Prostate gland (tissue), 2 donors: ENCODE measurements at regions not wholly inside any gene's neighbourhood (a gene's known extent, or its start where the extent isn't known, plus 50 kb on each side); places are given as distances from the start of the nearest gene placed in this dataset.

Source experiments
- DNase-seq: peaks from one replicate; pipeline ENCODE4 v3.0.0-alpha.2; 2019; ENCODE audit warnings: low spot score
- H3K27ac ChIP-seq, 2 donors: fragments of 200-600 bp; sonication (generic); 2 replicates each; pipeline ENCODE4 v1.5.1; 2017 to 2019
- H3K27me3 ChIP-seq: fragments of 200-600 bp; sonication (generic); replicated peaks from 2 replicates; pipeline ENCODE4 v1.5.1; 2019; ENCODE audit not compliant: insufficient read depth
- H3K36me3 ChIP-seq, 2 donors: fragments of 200-600 bp; sonication (generic); 1 replicate in 1 of 2; 2 replicates in 1 of 2; pipeline versions ENCODE4 v1.5.1 to v1.8.1; 2017 to 2019
- H3K4me1 ChIP-seq: fragments of 200-600 bp; sonication (generic); replicated peaks from 2 replicates; pipeline ENCODE4 v1.5.1; 2019
- H3K4me3 ChIP-seq, 2 donors: fragments of 200-600 bp; sonication (generic); 2 replicates each; pipeline ENCODE4 v1.5.1; 2017 to 2019
- H3K9me3 ChIP-seq: fragments of 200-600 bp; sonication (generic); 2 replicates; pipeline ENCODE4 v1.5.1; 2017
- CTCF ChIP-seq, 4 experiments: fragments of 200-600 bp in 2 of 4; fragments of 450-650 bp in 2 of 4; sonication (generic) in 2 of 4; IDR thresholded peaks; 1 replicate in 3 of 4; 2 replicates in 1 of 4; pipeline ENCODE4 v1.5.1; 2016 to 2019; ENCODE audit warnings: antibody characterized with exemption in 4 of 4, mild to moderate bottlenecking in 2 of 4, moderate library complexity in 2 of 4
- POLR2A ChIP-seq: fragments of 450-650 bp; IDR thresholded peaks from one replicate; pipeline ENCODE4 v1.6.1; 2016; ENCODE audit warnings: antibody characterized with exemption, mild to moderate bottlenecking
- POLR2AphosphoS5 ChIP-seq: sonication (generic); formaldehyde crosslinking; IDR thresholded peaks from one replicate; pipeline ENCODE4 v1.6.1; 2017; ENCODE audit warnings: antibody characterized with exemption
- WGBS: methylation state at CpG from one replicate; pipeline ENCODE4 v1.1.5; 2018; 5-methylcytosine and 5-hydroxymethylcytosine counted together
- intact Hi-C: fragments of 100-400 bp; cut with DNase I; formaldehyde crosslinking; loops from one replicate; pipeline ENCODE4 v1.14.2; 2022

GRCh38 chr4:169821402-169821801, 63.7 kb upstream of the HPF1 start:
- no peak for TF ChIP-seq CTCF (IDR thresholded peaks at IDR 0.05)
- no peak for TF ChIP-seq POLR2A
- TF ChIP-seq POLR2AphosphoS5, result no peak
- no peaks in the 10 kb centered on the region for H3K4me1 ChIP-seq
- H3K9me3 ChIP-seq, result no peaks in the 10 kb centered on the region
- DNase-seq, result no peak
- H3K4me3 ChIP-seq, result no peak overlapping the region
- intact Hi-C loops, result no loop called here
- no peaks in the 10 kb centered on the region for H3K36me3 ChIP-seq
- H3K27me3 ChIP-seq, result no peaks in the 10 kb centered on the region
- no peak overlapping the region for H3K27ac ChIP-seq

DNA sequence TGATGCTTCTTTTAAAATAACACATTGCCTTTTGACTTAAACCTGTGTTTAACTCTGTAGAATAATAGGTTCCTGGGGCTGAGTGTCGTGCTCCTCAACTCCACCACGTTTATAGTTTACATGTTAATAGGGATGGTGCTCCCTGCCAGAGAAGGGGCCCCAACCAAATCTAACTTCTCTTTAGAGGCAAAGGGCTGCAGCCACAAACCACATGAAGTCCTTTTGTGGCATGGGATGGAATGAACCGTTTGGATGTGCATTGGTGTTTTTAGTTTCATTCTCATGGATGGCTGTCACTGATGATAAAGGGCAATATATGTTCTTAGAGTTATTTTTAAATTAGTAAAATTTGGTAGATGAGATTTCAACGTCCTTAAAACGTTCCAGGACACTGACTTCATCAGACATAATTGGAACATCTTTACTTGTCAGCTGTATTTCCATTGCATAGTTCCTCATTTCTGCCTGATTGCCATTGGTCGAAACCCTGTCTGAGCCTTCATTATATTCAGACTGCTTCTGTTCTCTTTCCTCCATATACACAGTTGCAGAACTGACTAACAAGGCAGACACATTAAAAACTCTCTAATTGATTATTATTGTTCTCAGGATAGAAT, 60.4 kb upstream of the HPF1 start:
- intact Hi-C loops, result no loop called here
- 54% methylated on average over 6 of the region's 6 CpGs for WGBS
- TF ChIP-seq CTCF (IDR thresholded peaks at IDR 0.05) (no peak), POLR2AphosphoS5 (no peak), POLR2A (no peak)
- DNase-seq, result no peak
- Histone ChIP-seq H3K4me3 (no peak overlapping the region), H3K27ac (no peak overlapping the region), H3K36me3 (no peaks in the 10 kb centered on the region), H3K27me3 (no peaks in the 10 kb centered on the region), H3K9me3 (no peaks in the 10 kb centered on the region), H3K4me1 (no peaks in the 10 kb centered on the region)

DNA sequence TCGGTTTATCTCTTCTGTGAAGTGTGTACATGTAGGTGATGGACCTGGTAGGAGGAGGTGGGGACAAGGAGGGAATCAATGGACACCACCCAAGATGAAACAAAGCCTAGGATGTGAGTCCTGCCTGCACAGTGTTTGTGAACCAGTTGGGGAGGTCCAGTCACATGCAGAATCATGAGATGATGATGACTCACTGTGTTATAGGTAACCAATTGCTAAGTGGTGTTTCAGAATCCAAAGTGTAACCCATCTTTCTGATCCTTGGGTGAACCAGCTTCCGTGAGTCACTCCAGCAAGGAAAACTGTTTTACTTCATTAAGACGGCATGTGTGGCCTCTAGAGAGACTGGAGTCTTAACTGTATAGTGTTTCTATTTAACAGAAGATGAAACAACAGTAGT, 57.9 kb upstream of the HPF1 start:
- WGBS, result 62% methylated on average over 3 of the region's 3 CpGs
- H3K4me3 ChIP-seq, result no peak overlapping the region
- TF ChIP-seq POLR2A (no peak), CTCF (IDR thresholded peaks at IDR 0.05) (no peak), POLR2AphosphoS5 (no peak)
- no peak for DNase-seq
- no peaks in the 10 kb centered on the region for H3K36me3 ChIP-seq
- H3K9me3 ChIP-seq, result no peaks in the 10 kb centered on the region
- H3K27me3 ChIP-seq, result no peaks in the 10 kb centered on the region
- intact Hi-C loops, result no loop called here
- no peaks in the 10 kb centered on the region for H3K4me1 ChIP-seq
- no peak overlapping the region for H3K27ac ChIP-seq

DNA sequence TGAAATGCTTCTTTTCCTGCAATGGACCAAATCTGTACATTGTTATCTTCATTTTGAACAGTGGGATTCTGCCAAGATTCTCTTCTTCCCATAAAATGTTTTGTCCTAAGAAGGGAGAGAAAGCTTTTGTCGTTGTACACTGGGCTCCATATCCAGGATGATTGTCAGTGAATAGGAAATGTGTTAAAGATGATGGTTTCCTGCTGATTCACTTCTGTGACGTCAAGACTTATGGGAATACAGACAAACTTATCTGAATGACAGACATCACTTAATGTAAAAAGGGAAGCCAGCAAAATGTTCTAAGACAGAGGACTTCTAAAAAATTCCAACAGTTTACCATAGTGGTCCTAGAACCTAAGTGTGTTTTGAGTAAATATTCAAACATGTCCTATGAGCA, 53.7 kb upstream of the HPF1 start:
- no peak overlapping the region for H3K27ac ChIP-seq
- no peaks in the 10 kb centered on the region for H3K9me3 ChIP-seq
- DNase-seq, result no peak
- no peaks in the 10 kb centered on the region for H3K4me1 ChIP-seq
- WGBS, result 33% methylated on average over 2 of the region's 2 CpGs
- no peaks in the 10 kb centered on the region for H3K27me3 ChIP-seq
- TF ChIP-seq CTCF (IDR thresholded peaks at IDR 0.05) (no peak), POLR2AphosphoS5 (no peak), POLR2A (no peak)
- H3K4me3 ChIP-seq, result no peak overlapping the region
- intact Hi-C loops, result loop anchor here (5.0 kb wide), 1 partner anchor 236 kb away; no protein-coding TSS in a partner anchor
- no peaks in the 10 kb centered on the region for H3K36me3 ChIP-seq
